ENCODE measurements at regions not wholly inside any gene's neighbourhood (a gene's known extent, or its start where the extent isn't known, plus 50 kb on each side); places are given as distances from the start of the nearest gene placed in this dataset.

DNA sequence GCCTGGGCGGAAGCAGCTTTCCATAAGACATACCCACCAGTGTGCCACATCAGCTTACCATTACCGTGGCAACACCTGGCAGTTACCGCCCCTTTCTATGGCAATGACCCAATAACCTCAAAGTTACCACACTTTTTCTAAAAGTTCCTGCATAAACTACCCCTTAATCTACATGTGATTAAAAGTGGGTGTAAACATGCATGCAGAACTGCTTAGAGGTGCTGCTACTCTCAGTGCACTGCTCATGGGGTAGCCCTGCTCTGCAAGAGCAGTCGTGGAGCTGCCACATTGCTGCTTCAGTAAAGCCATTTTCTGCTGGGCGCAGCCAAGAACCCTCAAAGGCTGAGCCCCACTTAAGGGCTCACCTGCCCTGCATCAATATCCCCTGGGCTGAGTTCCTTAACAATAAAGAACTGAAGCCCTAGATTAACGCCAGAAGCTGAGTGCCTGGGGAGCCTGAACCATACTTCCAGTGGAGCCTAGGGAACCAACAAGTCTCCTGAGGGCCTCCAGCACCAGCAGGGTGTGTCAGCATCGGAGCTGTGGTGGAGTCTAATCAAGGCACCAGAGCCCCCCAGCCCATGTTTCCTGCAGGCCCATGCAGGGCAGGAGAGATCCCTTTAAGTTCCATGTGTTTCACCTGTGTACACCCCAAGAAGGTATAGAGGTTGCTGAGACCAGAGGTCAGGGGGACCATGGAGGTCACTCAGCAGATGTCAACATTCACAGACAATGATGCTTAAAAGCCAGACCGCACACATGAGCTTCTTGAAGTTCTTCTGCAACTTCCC lies 1198.1 kb downstream of the UQCRFS1 start:
- intact Hi-C loops (cut with micrococcal nuclease) (no loop called here), dilution Hi-C loops (cut with MboI; ENCODE audit: extremely low pct_ligation_motif_present, low sequenced_read_pairs) (no loop called here)
- Histone ChIP-seq H3K79me2 (ENCODE audit: control insufficient read depth, insufficient read depth, low read length) (no peaks in the 10 kb centered on the region), H3K27me3 (ENCODE audit: control insufficient read depth in 2 of 2, insufficient read depth in 2 of 2, low read length in 2 of 2) (no peaks in the 10 kb centered on the region), H3K4me1 (ENCODE audit: control insufficient read depth, extremely low read depth, insufficient read depth, low read length) (no peaks in the 10 kb centered on the region), H3K27ac (ENCODE audit: insufficient read depth, low read depth, low read length) (no peak overlapping the region), H4K20me1 (replicated peaks; ENCODE audit: control insufficient read depth, extremely low read depth, insufficient read depth, low read length) (no peaks in the 10 kb centered on the region), H3K36me3 (ENCODE audit: control insufficient read depth in 2 of 2, extremely low read depth in 1 of 2, insufficient read depth in 2 of 2, low read length in 2 of 2) (no peaks in the 10 kb centered on the region), H3K9ac (replicated peaks; ENCODE audit: extremely low read depth, insufficient read depth, low read length) (no peak overlapping the region), H2AFZ (ENCODE audit: low read depth, low read length) (no peak overlapping the region), H3K9me1 (replicated peaks; ENCODE audit: control insufficient read depth, extremely low read depth, insufficient read depth, low read length) (no peaks in the 10 kb centered on the region), H3K4me2 (ENCODE audit: insufficient read depth, low read length) (no peak overlapping the region), H3K4me3 (replicated peaks in 1 of 3; ENCODE audit: insufficient read depth in 1 of 3, low read depth in 1 of 3, low read length in 3 of 3) (no peak overlapping the region), H3K9me3 (replicated peaks; ENCODE audit: control insufficient read depth, insufficient read depth, low read length) (peaks cover 2% of the 10 kb centered on the region)
- CTCF ChIA-PET, result no interaction called here
- BruUV-seq (replicated peaks), result no TSS peak
- POLR2A ChIA-PET, result no interaction called here
- TF ChIP-seq EZH2 (IDR thresholded peaks at IDR 0.05; ENCODE audit: borderline replicate concordance, low read depth, low read length, severe bottlenecking) (no peak), POLR2AphosphoS5 (IDR thresholded peaks at IDR 0.05; ENCODE audit: insufficient read depth, low read depth, low read length) (no peak), MYC (IDR thresholded peaks at IDR 0.05; ENCODE audit: low read depth, low read length) (no peak), JUN (IDR thresholded peaks at IDR 0.05; ENCODE audit: borderline replicate concordance, insufficient read depth, insufficient read length, low read depth) (no peak), GATA2 (IDR thresholded peaks at IDR 0.05; ENCODE audit: insufficient read depth, insufficient read length, low read depth, low read length) (no peak), POLR2A (IDR thresholded peaks at IDR 0.05; ENCODE audit: low read depth, low read length) (no peak), FOS (IDR thresholded peaks at IDR 0.05; ENCODE audit: borderline replicate concordance, insufficient read depth, low read length) (no peak)
- TF ChIP-seq, protein P1, sequence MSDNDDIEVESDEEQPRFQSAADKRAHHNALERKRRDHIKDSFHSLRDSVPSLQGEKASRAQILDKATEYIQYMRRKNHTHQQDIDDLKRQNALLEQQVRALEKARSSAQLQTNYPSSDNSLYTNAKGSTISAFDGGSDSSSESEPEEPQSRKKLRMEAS (IDR thresholded peaks at IDR 0.05; ENCODE audit: insufficient read depth, insufficient read length), result no peak
- TF ChIP-seq, protein P2, sequence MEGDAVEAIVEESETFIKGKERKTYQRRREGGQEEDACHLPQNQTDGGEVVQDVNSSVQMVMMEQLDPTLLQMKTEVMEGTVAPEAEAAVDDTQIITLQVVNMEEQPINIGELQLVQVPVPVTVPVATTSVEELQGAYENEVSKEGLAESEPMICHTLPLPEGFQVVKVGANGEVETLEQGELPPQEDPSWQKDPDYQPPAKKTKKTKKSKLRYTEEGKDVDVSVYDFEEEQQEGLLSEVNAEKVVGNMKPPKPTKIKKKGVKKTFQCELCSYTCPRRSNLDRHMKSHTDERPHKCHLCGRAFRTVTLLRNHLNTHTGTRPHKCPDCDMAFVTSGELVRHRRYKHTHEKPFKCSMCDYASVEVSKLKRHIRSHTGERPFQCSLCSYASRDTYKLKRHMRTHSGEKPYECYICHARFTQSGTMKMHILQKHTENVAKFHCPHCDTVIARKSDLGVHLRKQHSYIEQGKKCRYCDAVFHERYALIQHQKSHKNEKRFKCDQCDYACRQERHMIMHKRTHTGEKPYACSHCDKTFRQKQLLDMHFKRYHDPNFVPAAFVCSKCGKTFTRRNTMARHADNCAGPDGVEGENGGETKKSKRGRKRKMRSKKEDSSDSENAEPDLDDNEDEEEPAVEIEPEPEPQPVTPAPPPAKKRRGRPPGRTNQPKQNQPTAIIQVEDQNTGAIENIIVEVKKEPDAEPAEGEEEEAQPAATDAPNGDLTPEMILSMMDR (IDR thresholded peaks at IDR 0.05; ENCODE audit: extremely low read depth in 1 of 2, insufficient read depth in 1 of 2, low read depth in 1 of 2, low read length in 2 of 2), result no peak
- DNase-seq (ENCODE audit: low read depth, low spot score) (no peak), FAIRE-seq (no peak)

Data from endothelial cell of umbilical vein (primary cell).